ENCODE measurements at regions not wholly inside any gene's neighbourhood (a gene's known extent, or its start where the extent isn't known, plus 50 kb on each side); places are given as distances from the start of the nearest gene placed in this dataset.
"Not testable (repeated sequence)": the region's sequence is repeated elsewhere in the genome, so short reads cannot be mapped to it uniquely, and the experiment has no call there.

DNA sequence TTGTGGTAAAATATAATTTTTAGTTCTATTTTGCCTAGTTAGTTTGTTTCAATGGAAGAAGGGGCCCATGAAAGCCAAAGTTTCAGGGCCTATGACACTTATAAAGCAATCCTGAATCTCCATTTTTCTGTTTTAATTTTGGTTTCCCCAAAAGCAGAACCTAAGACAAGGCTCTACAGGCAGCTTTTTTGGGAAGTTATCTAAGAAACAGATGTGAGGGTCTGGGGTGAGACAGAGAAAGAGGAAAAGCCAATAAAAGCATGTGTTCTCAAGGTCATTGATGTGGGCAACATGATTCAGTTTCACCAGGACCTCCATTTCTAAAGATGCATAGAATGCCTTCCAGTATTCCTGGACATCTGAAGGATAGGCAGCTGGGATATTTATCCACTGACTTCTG, 598.5 kb downstream of the PDCD6IP start:
- no peak for FAIRE-seq

DNA sequence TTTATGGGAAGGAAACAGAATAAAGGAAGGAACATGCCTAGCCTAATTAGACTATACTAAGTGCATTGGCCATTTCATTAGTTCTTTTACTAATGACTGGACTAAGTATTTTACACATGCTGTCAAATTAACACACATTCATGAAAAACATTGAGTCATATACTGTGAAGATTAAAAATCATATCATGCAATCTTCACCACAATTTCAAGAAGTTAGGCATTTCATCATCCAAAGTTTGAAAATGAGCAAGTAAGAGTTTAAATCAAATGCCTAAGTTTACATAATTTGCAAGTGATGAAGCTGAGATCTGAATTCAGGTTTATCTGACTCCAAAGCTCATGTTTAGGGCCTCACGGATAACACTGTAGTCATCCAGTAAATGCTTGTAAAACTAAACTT, 601.0 kb downstream of the PDCD6IP start:
- no peak for FAIRE-seq

DNA sequence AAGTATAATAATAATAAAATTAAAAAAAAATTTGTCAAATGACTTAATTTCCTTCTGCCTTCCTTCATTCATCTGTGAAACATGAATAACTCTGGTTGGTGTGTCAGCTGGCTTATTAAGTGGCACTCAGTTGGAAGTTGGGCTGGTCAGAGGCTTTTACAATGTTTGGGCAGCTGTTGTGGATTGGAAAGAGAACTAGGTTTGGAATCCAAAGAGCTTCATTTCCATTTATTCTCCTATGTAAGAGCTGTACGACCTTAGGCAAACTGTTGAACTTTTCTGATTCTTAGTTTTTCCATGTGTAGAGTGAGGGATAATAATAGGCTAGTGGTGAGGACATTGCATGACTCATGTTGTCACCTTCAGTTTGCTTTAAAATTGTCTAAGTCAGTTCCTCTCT, 606.7 kb downstream of the PDCD6IP start:
- FAIRE-seq, result no peak

DNA sequence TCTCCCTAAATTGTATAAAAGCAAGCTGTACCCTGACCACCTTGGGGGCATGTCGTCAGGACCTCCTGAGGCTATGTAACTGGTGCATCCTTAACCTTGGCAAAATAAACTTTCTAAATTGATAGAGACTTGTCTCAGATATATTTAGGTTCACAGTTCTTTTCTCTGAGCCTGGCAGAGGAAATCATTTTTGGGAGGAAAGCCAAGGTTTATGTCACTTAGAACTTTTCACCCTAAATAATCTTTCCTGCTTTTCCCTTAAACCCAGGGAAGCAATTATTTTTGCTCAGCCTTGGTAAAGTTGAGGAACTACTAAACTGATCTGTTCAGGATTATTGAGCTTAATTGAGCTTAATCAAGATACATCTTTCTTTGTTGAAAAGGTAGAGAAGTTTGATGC, 608.9 kb downstream of the PDCD6IP start:
- FAIRE-seq, result no peak

DNA sequence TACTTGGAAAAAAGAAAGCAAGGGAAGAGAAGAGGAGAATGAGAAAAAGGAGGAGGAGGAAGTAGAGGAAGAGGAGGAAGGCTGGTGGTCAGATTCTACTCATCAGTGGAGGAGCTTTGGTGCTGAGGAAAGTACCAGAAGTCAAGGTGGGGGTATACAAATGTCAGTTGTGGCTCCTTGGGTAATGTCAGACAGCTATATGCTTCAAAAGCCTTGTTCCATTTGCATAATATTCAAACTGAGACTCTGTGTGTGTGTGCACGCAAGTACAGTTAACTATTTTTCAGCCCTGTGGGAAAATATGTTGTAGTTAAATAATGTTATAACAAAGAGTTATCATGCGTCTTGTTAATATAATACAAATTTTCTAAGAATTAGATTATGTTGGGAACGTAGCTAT, 609.7 kb downstream of the PDCD6IP start:
- FAIRE-seq, result no peak

DNA sequence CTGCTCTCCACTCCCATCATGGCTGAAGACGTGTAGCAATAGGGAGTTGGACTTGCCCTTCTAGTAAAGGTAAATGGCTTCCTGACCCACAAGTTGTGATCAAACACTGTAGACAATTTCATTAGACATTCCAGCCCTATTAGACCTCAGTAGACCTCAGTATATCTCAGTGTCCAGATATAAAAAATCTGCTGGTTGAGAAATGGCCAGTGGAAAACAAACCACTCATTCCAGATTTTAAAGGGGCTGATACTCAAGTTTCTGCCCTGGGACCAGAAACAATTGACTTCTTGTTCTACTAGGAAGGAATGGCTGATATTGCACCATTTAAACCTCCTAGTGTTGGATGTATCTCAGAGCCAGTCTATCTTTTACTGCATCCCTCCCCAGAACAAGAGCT, 613.2 kb downstream of the PDCD6IP start:
- no peak for FAIRE-seq

DNA sequence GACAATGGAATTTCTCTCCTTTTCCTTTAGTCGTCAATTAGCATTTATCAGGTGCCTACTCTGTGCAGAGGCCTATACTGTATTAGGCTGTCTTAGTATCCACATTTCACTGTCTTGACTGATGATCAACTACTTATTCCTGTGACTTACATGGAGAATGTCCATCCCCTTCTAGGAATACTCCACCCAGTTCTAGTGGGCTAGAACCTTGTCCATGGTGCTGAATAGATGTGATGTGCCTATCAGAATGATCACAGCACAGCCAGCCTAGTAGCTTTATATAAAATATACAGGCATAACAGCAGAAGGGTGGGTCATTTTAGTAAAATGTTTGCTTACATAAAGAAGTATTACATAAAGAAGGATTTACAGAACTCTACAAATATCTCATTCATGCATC, 621.4 kb downstream of the PDCD6IP start:
- no peak for FAIRE-seq

DNA sequence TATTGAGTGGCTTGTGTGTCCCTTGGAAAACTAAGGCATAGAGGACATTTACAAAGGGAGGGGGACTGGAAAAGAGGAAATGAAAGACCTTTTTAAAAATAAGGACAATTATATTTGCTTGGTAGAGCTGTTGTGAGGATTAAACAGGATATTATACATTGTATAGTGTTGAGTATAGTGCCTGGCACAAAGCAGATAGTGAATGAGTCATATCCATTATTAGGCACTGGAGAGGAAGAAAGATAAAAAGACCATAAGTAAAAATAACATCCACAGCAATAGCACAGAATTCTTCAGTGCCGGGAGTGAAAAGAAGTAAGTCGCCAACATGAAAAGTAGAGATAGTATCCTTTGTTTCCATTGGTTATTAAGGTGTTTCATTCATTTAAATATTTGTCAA, 623.3 kb downstream of the PDCD6IP start:
- no peak for FAIRE-seq

DNA sequence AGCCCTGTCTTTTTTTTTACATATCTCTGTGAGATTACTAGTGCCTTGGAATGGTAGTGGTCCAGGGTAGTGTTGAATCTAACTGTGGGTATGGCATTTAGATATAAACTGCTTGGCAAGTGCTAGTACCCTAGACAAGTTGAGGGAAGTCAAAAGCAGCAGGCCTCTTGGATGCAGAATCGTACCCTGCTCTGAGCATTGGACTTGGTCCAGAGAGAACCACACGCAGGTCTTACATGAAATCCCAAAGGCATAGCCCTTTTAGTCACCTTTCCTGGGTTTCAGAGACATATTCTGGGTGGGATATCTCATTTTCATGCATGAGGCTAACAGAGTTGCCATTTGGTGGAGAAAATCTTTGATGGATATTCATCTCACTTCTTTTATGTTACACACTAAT, 641.4 kb downstream of the PDCD6IP start:
- FAIRE-seq, result no peak

DNA sequence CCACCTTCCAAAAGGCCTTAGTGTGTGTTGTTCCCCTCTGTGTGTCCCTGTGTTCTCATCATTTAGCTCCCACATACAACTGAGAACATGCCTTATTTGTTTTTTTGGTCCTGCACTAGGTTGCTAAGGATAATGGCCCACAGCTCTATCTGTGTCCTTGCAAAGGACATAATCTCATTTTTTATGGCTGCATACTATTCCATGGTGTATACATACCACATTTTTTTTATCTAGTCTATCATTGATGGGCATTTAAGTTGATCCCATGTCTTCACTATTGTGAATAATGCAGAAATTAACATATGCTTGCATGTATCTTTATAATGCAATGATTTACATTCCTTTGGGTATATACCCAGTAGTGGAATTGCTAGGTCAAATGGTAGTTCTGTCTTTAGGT, 645.7 kb downstream of the PDCD6IP start:
- no peak for FAIRE-seq

DNA sequence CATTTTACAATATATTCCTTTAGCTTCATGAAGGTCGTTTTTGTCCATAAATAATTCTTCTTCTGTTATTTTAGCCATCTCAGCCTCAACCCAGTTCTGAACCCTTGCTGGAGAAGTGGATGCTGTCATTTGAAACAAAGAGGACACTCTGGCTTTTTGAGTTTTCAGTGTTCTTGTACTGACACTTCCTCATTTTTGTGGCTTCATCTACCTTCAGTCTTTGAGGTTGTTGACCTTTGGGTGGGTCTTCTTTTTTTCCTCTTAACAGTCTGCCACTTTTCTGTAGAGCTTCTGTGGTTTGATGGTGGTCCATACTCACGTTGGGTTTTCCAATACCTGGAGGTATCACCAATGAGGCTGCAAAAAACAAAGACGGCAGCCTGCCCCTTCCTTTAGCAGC, 650.9 kb downstream of the PDCD6IP start:
- FAIRE-seq, result no peak

DNA sequence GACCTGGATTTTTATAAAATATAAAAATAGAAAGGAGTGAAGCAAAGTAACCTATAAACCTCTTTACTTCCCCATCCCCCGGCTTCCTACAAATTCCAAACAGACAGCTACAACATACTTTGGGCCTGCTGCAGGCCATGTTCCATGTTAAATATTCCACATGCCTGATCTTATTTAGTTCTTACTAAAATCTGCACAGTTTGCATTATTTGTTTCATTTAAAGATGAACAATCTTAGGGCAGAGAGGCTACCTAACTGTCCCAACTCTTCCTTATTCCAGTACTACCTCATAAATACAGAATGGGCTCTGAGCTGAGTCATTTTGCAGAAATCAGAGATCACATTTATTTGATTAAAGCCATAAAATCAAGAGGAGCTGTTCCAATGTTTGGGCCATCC, 665.0 kb downstream of the PDCD6IP start:
- FAIRE-seq, result no peak

DNA sequence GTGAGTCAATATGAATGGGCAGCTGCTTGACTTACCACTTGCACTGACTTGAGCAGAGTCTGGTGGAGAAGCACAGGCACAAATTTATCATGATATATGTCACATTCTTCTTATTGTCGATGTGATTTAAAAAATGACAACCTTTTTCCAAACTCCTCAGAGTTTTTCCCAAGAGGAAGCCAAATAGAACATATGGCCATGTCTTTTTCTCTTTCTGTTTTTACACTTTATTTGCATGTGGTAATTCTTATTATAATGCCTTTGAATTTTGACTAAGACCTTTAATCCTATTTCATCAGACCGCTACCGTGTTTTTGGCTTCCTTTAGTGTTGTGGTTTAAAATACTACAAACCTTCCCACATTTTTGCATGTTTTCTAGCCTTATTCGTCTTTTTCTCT, 666.2 kb downstream of the PDCD6IP start:
- no peak for FAIRE-seq

DNA sequence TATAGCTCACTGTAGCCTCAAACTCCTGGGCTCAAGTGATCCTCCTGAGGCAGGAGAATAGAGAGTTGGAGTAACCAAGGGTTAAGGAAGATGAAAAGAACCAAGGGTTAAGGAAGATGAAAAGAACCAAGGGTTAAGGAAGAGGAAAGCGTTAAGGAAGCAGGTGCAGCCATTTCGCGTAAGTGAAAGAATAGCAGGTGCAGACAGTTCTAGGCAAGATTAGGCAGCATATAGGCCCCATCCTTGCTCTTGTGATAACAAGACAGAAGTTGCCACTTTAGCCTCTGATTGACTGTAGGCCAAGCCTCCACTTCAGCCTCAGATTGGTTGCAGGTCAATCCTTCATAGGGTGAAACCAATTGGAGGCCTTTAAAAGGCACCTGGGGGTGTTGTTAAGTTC, 677.4 kb downstream of the PDCD6IP start:
- no peak for FAIRE-seq

DNA sequence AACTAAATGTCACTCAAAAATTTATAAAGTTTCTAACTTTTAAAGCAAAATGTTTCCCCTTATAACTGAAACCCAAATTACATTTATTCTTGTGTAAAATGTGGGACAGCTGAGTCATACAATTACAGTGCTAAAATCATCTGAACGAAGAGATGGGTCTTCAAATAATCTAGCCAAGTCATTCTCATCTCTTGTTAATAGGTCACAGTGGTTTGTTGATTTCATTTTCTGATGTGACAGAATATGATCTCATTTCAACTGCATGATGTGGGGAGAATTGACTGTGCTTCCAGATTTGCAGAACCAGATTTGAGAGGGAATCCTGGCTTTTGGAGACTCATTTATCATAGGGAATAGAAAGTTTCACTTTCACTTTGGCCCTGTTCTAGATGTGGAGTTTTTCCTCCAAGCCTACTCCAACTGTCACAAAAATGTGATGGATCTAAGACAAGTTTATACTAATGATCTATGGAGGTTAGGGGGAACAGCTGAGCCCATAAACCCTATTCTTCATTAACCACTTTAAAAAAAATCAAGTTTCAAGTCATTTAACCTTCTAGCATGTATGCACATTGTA, 685.0 kb downstream of the PDCD6IP start:
- FAIRE-seq, result no peak

DNA sequence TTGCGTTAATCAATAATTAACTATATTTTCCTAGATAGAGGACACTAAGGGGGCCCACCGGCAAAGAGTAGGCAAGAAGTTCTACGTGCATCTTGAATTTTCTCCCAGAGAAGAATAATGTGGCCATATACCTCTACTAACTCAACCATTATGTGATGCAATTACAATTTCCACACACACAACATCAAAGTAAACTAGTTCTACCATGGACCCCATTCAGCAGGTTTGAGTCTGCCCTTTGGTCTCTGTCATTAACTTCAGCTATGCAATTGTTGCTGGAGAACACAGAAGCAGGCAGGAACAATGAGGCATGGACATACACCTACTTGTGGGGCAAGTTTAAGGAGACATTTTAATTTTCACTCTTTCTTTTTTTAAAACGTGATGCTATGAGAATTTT, 705.9 kb downstream of the PDCD6IP start:
- FAIRE-seq, result no peak

DNA sequence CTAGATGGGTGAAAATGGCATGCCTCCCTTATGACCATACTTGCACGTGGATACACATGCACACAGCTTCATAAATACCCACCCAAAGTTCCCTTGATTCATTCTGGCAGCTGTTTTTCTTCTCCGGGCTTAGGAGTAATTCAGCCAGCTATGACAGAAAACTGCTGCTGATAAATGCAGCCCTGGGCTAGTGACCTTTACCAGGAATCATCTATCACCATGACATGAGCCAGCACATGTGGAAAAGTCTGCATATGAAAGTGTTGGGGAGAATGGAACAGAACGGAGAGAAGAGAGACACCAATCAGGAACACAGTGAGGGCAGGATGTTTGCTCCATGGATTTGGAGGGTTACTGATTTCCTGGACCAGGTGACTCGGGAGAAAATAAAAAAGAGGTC, 706.3 kb downstream of the PDCD6IP start:
- no peak for FAIRE-seq

DNA sequence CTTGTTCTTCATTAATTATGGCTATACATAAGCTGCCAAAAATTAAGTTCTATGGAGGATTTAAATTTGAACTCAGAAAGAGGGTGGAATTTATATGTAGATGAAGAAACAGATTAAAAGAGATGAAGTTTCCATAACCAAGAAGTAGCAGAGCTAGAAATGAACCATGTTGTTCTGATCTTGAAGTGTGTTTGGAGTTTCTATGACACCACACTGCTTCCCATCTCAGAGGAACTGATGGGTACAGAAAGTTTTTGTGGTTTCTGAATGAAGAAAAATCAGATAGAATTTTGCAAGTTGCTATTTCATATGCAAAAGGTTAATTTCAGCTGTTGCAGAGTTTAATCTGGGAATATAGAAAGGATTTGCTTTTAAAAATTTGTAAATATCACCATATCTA, 710.3 kb downstream of the PDCD6IP start:
- FAIRE-seq, result no peak

DNA sequence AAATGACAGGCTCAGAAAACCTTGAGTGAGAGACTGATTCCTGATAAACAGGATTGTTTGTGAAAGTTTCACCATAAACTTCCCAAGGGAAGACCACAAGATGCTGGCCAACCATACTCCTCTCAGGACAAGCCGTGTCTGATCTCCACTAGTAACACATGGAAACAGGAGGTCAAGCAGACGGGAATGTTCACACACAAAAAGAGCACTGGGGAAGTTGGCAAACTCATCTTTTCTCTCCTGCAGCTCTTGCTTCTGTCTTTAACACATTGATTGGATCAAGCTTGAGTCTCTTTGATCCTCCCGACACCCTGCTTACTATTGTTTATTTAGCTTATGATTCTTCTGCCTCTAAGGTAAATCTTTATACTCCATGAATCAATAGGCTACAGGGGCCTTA, 713.5 kb downstream of the PDCD6IP start:
- FAIRE-seq, result no peak

DNA sequence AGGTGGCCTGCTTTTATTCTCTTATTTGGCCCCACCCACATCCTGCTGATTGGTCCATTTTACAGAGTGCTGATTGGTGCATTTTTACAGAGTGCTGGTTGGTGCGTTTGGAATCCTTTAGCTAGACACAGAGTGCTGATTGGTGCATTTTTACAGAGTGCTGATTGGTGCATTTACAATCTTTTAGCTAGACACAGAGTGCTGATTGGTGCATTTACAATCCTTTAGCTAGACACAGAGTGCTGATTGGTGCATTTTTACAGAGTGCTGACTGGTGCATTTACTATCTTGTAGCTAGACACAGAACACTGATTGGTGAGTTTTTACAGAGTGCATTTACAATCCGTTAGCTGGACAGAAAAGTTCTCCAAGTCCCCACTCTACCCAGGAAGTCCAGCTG, 720.6 kb downstream of the PDCD6IP start:
- FAIRE-seq, result not testable (repeated sequence)

DNA sequence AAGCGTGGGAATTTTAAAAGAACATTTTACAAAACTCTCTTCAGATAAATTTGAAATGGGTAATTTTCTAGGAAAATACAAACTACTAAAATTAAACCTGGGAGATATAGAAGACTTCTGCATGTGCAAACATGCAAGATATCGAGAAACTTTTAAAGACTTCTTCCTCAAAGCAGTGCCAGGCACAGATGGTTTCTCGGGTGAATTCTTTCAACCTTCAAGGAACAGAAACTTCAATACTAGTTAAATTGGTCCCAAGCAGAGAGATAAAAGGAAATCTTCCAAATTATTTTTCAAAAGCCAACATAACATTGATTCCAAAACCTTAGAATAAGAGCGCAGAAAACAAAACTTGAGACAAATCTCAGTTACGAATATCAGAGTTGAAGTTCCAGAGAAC, 732.7 kb downstream of the PDCD6IP start:
- FAIRE-seq, result no peak

DNA sequence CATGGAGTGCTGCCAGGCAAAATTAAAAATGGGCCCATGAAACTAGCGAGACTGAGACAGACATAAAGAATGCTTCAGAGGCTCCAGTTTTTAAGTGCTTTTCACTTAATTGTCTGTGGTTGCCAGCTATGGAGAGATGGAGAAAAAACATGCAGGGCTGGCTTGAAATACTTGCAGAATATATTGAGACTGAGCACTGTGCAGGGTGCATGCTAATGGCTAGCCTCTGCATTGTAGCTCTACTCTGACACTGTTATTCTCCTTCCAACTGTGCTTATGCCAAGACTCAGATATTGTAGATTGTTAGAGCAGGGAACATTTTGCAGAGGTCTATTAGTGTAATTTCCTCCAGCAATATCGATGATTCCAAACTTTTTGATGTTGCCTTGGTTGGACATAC, 735.0 kb downstream of the PDCD6IP start:
- no peak for FAIRE-seq

DNA sequence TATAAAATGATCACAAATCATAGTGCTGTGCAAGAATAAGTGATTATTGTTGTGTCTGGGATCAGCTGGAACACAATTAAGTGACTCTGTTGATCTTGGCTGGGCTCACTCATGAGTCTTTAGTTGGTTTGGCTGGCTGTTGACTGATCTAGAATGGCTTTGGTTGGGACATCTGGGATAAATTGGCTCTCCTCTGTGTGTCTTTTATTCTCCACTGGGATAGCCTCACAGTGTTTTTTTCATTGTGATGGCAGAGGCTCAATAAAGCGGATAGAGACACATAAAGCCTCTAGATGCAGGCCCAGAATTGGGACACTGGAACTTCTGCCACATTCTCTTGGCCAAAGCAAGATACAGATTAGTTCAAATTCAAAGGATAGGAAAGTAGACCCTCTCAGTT, 735.6 kb downstream of the PDCD6IP start:
- FAIRE-seq, result no peak

DNA sequence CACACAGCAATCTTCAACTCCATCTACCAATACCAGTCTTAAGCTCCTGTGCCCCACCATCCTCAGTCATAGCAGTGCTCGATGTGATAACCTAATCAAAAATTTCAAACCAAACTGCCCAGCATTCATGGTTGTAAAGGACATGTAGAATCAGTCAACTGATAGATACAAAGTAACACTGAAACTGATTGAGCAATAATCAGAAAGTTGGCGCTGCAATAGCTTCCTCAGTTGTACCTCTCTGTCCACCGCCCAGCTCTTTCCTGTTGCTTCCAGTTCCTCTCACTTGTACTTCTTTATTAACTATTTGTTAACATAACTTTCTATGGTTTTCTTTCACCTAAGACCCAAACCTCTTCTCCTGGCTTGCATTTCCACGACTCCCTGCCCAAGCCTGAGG, 745.7 kb downstream of the PDCD6IP start:
- no peak for FAIRE-seq

DNA sequence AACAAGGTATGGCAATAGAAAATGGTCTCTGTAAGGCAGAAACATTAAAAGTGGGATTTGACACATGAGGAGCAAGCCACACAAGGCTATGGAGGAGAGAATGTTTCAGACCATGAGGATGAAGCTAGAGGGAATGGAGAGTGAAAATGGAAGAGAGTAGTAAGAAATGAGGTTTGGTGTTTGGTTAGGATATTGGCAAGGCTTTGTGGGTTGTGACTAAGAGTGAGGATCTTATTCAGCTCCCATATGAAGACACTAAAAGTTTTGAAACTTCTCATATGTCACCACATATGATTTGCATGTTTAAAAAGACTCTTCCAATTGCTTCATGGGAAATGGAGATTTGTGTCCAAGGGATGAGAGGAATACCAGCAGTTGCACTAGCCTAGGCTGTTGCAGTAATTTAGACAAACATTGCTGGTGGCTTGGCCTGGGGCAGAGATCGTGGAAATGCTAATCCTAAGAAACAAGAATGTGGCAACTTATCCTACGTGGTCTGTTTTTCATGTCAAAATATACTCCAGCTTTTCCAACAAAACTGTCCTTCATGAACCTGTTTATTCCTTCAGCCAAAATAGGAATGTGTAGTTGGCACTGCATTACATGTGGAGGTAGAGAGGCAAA, 749.0 kb downstream of the PDCD6IP start:
- no peak for FAIRE-seq

DNA sequence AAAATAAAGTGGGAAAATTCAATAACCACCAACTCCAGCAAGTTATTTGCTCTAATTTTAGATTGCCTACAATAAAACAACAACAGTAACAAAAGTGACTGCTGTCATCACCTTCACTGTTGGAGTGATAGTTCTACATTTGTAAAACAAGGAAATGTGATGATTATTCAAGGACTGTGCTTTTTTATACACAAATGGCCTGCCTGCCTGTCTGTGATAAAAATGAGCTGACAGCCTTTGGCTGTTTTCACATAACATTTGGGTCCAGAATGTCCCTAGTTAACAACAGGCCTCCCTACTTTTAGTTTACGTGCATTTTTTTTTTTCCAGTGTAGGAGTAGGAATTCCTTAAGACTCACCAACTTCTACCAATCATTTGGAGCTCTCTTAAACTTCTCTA, 768.8 kb downstream of the PDCD6IP start:
- FAIRE-seq, result no peak

All from A204.1 (cell line).